H1 (cell line): ENCODE measurements at regions not wholly inside any gene's neighbourhood (a gene's known extent, or its start where the extent isn't known, plus 50 kb on each side); places are given as distances from the start of the nearest gene placed in this dataset.

Experiments
- CREB1 ChIP-seq: IDR thresholded peaks from 2 replicates; pipeline ENCODE4 v1.6.1; 2012; ENCODE audit warnings: inconsistent platforms
- EP300 ChIP-seq, 2 experiments: IDR thresholded peaks; 1 replicate in 1 of 2; 2 replicates in 1 of 2; pipeline ENCODE4 v1.6.1; 2011 to 2012; ENCODE audit warnings: low read depth in 2 of 2, low read length in 2 of 2, mild to moderate bottlenecking in 2 of 2, borderline replicate concordance in 1 of 2, inconsistent platforms in 1 of 2, moderate library complexity in 1 of 2
- EZH2 ChIP-seq: fragments of 200-600 bp; sonication (generic); IDR thresholded peaks from 2 replicates; pipeline ENCODE4 v1.7.1; 2012; ENCODE audit warnings: low read depth, mild to moderate bottlenecking, moderate library complexity, low read length, inconsistent platforms; ENCODE audit not compliant: severe bottlenecking
- FOSL1 ChIP-seq: IDR thresholded peaks from 2 replicates; pipeline ENCODE4 v1.6.1; 2011; ENCODE audit warnings: mild to moderate bottlenecking, low read depth, low read length, moderate library complexity; ENCODE audit not compliant: insufficient read depth
- GTF2F1 ChIP-seq: IDR thresholded peaks from 2 replicates; pipeline ENCODE4 v1.6.1; 2012; ENCODE audit warnings: low read depth, low read length, improper control_type of control experiment, borderline replicate concordance
- JUND ChIP-seq: IDR thresholded peaks from 2 replicates; pipeline ENCODE4 v1.6.1; 2011; ENCODE audit warnings: mild to moderate bottlenecking, improper control_type of control experiment, low read length
- MAFK ChIP-seq: IDR thresholded peaks from 2 replicates; pipeline ENCODE4 v1.6.1; 2012; ENCODE audit warnings: low read depth, mild to moderate bottlenecking, improper control_type of control experiment, low read length
- POLR2A ChIP-seq, 2 experiments: IDR thresholded peaks; 1 replicate in 1 of 2; 2 replicates in 1 of 2; pipeline ENCODE4 v1.6.1; 2011; ENCODE audit warnings: low read depth in 2 of 2, low read length in 2 of 2, mild to moderate bottlenecking in 2 of 2; ENCODE audit errors: control extremely low read depth in 1 of 2
- POLR2AphosphoS5 ChIP-seq: IDR thresholded peaks from 2 replicates; pipeline ENCODE4 v1.6.1; 2011; ENCODE audit warnings: low read depth, low read length
- POU5F1 ChIP-seq: IDR thresholded peaks from 2 replicates; pipeline ENCODE4 v1.6.1; 2011; ENCODE audit warnings: low read depth, mild to moderate bottlenecking, low read length, moderate library complexity
- SP4 ChIP-seq: IDR thresholded peaks from 2 replicates; pipeline ENCODE4 v1.6.1; 2012; ENCODE audit warnings: low read length, inconsistent platforms
- TAF1 ChIP-seq: IDR thresholded peaks from 2 replicates; pipeline ENCODE4 v1.6.1; 2011; ENCODE audit warnings: mild to moderate bottlenecking, low read depth, low read length
- TF ChIP-seq, protein P1 (sequence below), 3 experiments: IDR thresholded peaks; 1 replicate in 2 of 3; 2 replicates in 1 of 3; pipeline versions ENCODE4 v1.5.1 to v1.6.1; 2011; ENCODE audit warnings: low read length in 3 of 3, mild to moderate bottlenecking in 3 of 3, inconsistent platforms in 2 of 3, low read depth in 1 of 3, moderate library complexity in 1 of 3; ENCODE audit not compliant: insufficient read depth in 1 of 3; ENCODE audit errors: control extremely low read depth in 1 of 3
- TF ChIP-seq, protein P2 (sequence below): IDR thresholded peaks from 2 replicates; pipeline ENCODE4 v1.6.1; 2011; ENCODE audit warnings: low read length, improper control_type of control experiment

DNA sequence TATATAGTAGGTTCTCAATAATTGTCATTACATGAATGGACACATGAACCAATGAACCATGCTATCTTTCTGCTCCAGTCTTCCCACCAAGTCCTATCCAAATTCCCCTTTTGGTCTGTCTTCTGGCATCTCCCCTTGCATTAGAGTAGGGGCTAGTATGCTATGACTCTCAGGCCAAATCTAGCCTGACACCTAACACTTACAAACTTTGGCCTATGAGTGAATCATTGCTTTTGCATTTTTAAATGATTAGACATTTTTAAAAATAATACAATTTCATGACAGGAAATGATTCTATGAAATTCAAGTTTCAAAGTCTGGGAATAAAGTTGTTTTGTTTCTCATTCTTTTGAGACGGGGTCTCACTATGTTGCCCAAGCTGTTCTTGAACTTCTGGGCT, 102.5 kb upstream of the MAF start:
- TF ChIP-seq EP300 (IDR thresholded peaks at IDR 0.05; ENCODE audit: borderline replicate concordance in 1 of 2, low read depth in 2 of 2, low read length in 2 of 2) (no peak), SP4 (no peak), POLR2AphosphoS5 (no peak), POLR2A (IDR thresholded peaks at IDR 0.05; ENCODE audit: control extremely low read depth in 1 of 2, low read depth in 2 of 2, low read length in 2 of 2) (no peak), GTF2F1 (no peak), FOSL1 (no peak), EZH2 (no peak), POU5F1 (no peak), MAFK (no peak), CREB1 (no peak), TAF1 (no peak), JUND (no peak)
- TF ChIP-seq, protein P1, sequence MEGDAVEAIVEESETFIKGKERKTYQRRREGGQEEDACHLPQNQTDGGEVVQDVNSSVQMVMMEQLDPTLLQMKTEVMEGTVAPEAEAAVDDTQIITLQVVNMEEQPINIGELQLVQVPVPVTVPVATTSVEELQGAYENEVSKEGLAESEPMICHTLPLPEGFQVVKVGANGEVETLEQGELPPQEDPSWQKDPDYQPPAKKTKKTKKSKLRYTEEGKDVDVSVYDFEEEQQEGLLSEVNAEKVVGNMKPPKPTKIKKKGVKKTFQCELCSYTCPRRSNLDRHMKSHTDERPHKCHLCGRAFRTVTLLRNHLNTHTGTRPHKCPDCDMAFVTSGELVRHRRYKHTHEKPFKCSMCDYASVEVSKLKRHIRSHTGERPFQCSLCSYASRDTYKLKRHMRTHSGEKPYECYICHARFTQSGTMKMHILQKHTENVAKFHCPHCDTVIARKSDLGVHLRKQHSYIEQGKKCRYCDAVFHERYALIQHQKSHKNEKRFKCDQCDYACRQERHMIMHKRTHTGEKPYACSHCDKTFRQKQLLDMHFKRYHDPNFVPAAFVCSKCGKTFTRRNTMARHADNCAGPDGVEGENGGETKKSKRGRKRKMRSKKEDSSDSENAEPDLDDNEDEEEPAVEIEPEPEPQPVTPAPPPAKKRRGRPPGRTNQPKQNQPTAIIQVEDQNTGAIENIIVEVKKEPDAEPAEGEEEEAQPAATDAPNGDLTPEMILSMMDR (IDR thresholded peaks at IDR 0.05; ENCODE audit: control extremely low read depth in 1 of 3, insufficient read depth in 1 of 3, low read depth in 1 of 3, low read length in 3 of 3) = no peak
- TF ChIP-seq, protein P2, sequence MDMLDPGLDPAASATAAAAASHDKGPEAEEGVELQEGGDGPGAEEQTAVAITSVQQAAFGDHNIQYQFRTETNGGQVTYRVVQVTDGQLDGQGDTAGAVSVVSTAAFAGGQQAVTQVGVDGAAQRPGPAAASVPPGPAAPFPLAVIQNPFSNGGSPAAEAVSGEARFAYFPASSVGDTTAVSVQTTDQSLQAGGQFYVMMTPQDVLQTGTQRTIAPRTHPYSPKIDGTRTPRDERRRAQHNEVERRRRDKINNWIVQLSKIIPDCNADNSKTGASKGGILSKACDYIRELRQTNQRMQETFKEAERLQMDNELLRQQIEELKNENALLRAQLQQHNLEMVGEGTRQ = no peak
